Tibial nerve (tissue), 4 donors: ENCODE measurements at regions not wholly inside any gene's neighbourhood (a gene's known extent, or its start where the extent isn't known, plus 50 kb on each side); places are given as distances from the start of the nearest gene placed in this dataset.

Experiments
- DNase-seq, 2 donors: peaks; one replicate each; pipeline ENCODE4 v3.0.0-alpha.2; 2019; ENCODE audit warnings: low spot score in 2 of 2
- H3K27ac ChIP-seq, 4 donors: fragments of 200-600 bp; sonication (generic) in 3 of 4; one replicate each; pipeline ENCODE4 v1.5.1; 2017 to 2019; ENCODE audit warnings: mild to moderate bottlenecking in 1 of 4
- H3K27me3 ChIP-seq, 2 donors: fragments of 200-600 bp; sonication (generic) in 1 of 2; one replicate each; pipeline versions ENCODE4 v1.5.1 to v1.6.0; 2017 to 2019
- H3K36me3 ChIP-seq, 3 donors: fragments of 200-600 bp; sonication (generic); one replicate each; pipeline ENCODE4 v1.5.1; 2018 to 2019
- H3K4me1 ChIP-seq, 4 donors: fragments of 200-600 bp; sonication (generic) in 3 of 4; one replicate each; pipeline ENCODE4 v1.5.1; 2017 to 2019
- H3K4me3 ChIP-seq, 4 donors: fragments of 200-600 bp; sonication (generic) in 3 of 4; one replicate each; pipeline ENCODE4 v1.5.1; 2017 to 2019; ENCODE audit warnings: mild to moderate bottlenecking in 1 of 4, moderate library complexity in 1 of 4
- H3K9me3 ChIP-seq, 4 donors: fragments of 200-600 bp; sonication (generic) in 3 of 4; one replicate each; pipeline ENCODE4 v1.5.1; 2017 to 2019
- CTCF ChIP-seq, 5 experiments: fragments of 200-600 bp in 3 of 5; fragments of 450-650 bp in 2 of 5; sonication (generic) in 3 of 5; IDR thresholded peaks; one replicate each; pipeline ENCODE4 v1.5.1; 2016 to 2019; ENCODE audit warnings: antibody characterized with exemption in 5 of 5, mild to moderate bottlenecking in 3 of 5, moderate library complexity in 2 of 5
- EP300 ChIP-seq, 2 donors: sonication (generic); formaldehyde crosslinking; IDR thresholded peaks; one replicate each; pipeline ENCODE4 v1.6.1; 2017; ENCODE audit warnings: antibody characterized with exemption in 2 of 2, mild to moderate bottlenecking in 1 of 2
- POLR2A ChIP-seq, 2 donors: fragments of 450-650 bp; IDR thresholded peaks; one replicate each; pipeline ENCODE4 v1.6.1; 2017; ENCODE audit warnings: antibody characterized with exemption in 2 of 2, mild to moderate bottlenecking in 2 of 2, moderate library complexity in 2 of 2
- WGBS, 2 donors: methylation state at CpG; one replicate each; pipeline ENCODE4 v1.1.5; 2018; 5-methylcytosine and 5-hydroxymethylcytosine counted together

GRCh38 chr14:103267226-103267910, 66.7 kb upstream of the EIF5 start:
- no peak for DNase-seq

GRCh38 chr14:103271189-103271588, 62.8 kb upstream of the EIF5 start:
- H3K27ac ChIP-seq = no peak overlapping the region
- TF ChIP-seq POLR2A (IDR thresholded peaks at IDR 0.05) (no peak), EP300 (IDR thresholded peaks at IDR 0.05) (no peak), CTCF (IDR thresholded peaks at IDR 0.05) (no peak)
- DNase-seq = no peak
- H3K27me3 ChIP-seq = peaks cover 2 to 54% of the 10 kb centered on the region in 2 donors
- no peaks in the 10 kb centered on the region for H3K36me3 ChIP-seq
- H3K4me1 ChIP-seq = peaks cover 0 to 16% (median 12%) of the 10 kb centered on the region in 4 donors
- peaks cover 0 to 13% (median 0%) of the 10 kb centered on the region in 4 donors for H3K9me3 ChIP-seq
- H3K4me3 ChIP-seq = no peak overlapping the region
- WGBS, 2 donors = 86 to 91% methylated on average over 7 of the region's 7 CpGs

More at GRCh38 chr14:103267226-103267910, 66.7 kb upstream of the EIF5 start:
- Histone ChIP-seq H3K36me3 (no peaks in the 10 kb centered on the region), H3K27ac (no peak overlapping the region), H3K4me3 (no peak overlapping the region), H3K27me3 (peaks cover 0 to 18% of the 10 kb centered on the region in 2 donors), H3K4me1 (no peaks in the 10 kb centered on the region), H3K9me3 (no peaks in the 10 kb centered on the region)
- no peak for TF ChIP-seq EP300 (IDR thresholded peaks at IDR 0.05)
- TF ChIP-seq POLR2A (IDR thresholded peaks at IDR 0.05) = no peak
- no peak for TF ChIP-seq CTCF (IDR thresholded peaks at IDR 0.05)
- 79 to 83% methylated on average over 11 of the region's 11 CpGs for WGBS, 2 donors

GRCh38 chr14:103273145-103273744, 60.8 kb upstream of the EIF5 start:
- Histone ChIP-seq H3K4me3 (peak overlapping the region in 3 of 4 donors; percentile 15 to 45 (median 38)), H3K36me3 (no peaks in the 10 kb centered on the region), H3K27ac (no peak overlapping the region), H3K4me1 (peaks cover 0 to 16% (median 12%) of the 10 kb centered on the region in 4 donors), H3K27me3 (peaks cover 2 to 66% of the 10 kb centered on the region in 2 donors), H3K9me3 (peaks cover 0 to 13% (median 0%) of the 10 kb centered on the region in 4 donors)
- no peak for DNase-seq
- 6 to 7% methylated on average over 28 to 55 of the region's 63 CpGs for WGBS, 2 donors
- TF ChIP-seq POLR2A (IDR thresholded peaks at IDR 0.05) (no peak), CTCF (IDR thresholded peaks at IDR 0.05) (no peak), EP300 (IDR thresholded peaks at IDR 0.05) (no peak)

GRCh38 chr14:103273745-103274615, 60.1 kb upstream of the EIF5 start:
- peaks cover 0 to 13% (median 0%) of the 10 kb centered on the region in 4 donors for H3K9me3 ChIP-seq
- no peak overlapping the region for H3K27ac ChIP-seq
- 16 to 18% methylated on average over 35 to 64 of the region's 79 CpGs for WGBS, 2 donors
- TF ChIP-seq CTCF (IDR thresholded peaks at IDR 0.05) (no peak), POLR2A (IDR thresholded peaks at IDR 0.05) (no peak), EP300 (IDR thresholded peaks at IDR 0.05) (no peak)
- DNase-seq = no peak
- H3K36me3 ChIP-seq = no peaks in the 10 kb centered on the region
- H3K4me1 ChIP-seq = peaks cover 0 to 20% (median 17%) of the 10 kb centered on the region in 4 donors
- peaks cover 2 to 73% of the 10 kb centered on the region in 2 donors for H3K27me3 ChIP-seq
- peak overlapping the region in 2 of 4 donors; percentile 38 to 45 for H3K4me3 ChIP-seq
